ENCODE measurements at regions not wholly inside any gene's neighbourhood (a gene's known extent, or its start where the extent isn't known, plus 50 kb on each side); places are given as distances from the start of the nearest gene placed in this dataset.

DNA sequence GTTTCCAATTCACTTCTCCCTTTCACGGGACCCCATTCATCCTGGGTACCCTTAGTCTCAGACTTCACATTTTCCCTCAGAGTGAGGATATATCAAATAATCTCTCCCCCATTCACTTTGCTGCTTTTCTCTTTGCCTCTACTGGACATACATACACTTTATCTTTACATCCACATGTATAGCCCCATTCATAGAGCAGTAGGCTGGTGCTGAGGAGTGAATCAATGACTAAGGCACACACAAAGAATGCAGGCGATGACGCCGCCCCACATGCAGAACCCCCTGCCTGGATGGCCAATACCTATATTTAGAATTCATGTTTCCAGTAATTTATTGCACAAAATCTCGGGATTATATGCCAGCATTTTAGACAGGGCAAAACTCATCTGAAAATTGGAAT lies 554.3 kb upstream of the TENM3 start:
- no peak for DNase-seq

DNA sequence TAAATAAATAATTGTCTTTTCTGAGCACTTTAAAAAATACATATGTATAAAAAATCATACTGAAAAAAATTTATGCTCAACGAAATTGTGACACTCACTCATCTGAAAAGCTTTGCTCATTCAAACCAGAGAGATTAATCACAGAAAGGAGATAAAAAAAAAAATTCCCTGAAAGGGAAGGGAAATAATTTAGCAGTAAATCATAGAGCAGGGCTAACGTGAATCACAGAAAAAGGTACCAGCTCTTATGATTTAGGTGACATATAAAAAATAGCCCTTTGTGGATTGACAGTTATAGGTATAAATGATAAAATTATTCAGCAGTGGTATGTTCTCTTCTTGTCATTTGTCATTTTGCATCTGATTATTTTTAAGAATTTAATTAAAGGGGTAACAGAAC lies 552.7 kb upstream of the TENM3 start:
- DNase-seq, result no peak

DNA sequence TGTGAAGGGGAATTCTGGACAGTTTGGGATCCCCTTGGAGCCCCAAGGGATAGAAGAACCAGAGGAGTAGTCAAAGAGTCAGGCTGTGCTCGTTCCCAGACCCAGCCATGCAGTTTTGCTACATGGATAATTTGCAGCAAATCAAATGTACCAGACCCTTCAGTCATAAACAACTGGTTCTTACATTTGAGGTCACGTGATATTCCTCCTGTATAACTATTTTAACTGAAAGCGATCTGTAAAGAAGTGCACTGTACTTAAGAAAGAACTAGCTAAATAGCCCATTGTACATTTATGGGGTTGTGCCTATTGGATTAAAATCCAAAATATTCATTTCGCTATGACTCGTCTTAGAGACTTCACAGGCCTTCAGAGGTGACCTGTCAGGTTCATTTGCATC lies 550.2 kb upstream of the TENM3 start:
- no peak for DNase-seq

DNA sequence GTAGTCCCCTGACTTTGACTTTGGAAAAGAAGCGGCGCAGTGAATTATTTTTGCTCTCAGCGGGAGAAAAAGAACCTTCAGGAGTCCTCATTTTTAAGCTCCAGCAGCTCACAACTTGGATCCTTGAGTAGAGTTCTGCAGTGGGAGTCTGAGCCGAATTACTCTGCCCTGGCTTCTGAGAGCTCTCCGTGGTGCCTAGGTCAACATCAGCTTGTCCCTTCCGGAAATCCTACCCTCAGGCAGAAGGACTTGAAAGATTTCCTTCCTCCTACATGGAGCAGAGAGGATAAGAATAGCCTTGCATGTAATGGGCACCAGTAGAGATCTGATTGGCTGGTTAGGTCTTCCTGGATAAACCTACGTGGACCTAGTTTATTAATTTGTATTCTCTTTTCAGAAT lies 549.7 kb upstream of the TENM3 start:
- no peak for DNase-seq

DNA sequence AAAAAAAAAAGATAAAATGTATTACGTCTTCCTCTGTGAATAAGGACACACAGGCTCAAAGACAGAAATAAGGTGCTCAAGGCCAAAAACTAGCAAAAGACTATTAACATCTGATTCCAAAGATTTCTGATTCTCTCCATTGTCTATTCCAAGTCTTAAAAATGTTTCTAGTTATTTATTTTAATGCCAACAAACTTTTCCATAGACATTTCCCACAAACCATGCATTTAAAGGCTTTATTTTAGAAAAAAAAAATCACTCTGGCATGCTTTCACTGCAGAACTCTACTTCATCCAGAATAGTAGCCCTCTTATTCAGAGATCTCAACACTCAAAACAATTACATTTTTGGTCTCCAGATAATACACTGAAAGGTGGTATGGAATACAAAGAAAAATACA lies 545.0 kb upstream of the TENM3 start:
- DNase-seq, result no peak

DNA sequence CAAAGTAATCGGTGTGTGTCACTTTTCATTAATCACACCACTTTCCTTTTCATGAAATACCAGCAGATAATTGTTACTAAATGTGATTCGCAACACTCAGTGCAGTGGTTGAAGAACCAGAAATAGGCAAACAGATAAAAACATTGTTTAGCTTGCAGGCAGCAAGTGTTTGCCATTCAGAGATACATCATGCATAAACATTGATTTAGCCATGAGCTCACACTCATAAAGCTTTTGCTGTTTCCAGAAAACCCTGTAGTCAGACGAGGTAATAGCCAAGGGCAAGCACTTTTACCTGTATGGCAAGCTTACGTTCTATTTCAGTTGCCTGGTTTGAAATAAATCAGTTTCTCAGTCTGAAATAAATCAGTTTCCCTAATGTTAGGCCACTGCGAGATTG lies 542.0 kb upstream of the TENM3 start:
- DNase-seq, result no peak

DNA sequence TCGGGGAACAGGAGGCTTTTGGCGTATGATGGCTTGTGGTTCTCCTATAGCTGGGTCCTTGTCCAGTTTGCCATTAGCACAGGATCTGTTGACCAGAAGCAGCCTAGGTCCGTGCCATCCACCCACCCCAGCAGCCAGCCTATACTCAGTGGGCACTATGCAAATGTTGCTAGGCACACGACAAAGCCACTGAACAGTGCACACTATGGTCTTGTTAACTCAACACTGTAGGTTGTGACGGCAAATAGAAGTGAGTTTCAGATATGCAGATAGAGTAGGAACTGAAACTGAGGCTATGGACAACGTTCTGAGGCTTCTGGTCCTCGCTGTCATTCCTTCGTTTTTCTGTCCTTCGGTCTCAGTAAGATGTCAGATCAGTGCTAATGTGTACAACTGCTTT lies 541.3 kb upstream of the TENM3 start:
- DNase-seq, result no peak

DNA sequence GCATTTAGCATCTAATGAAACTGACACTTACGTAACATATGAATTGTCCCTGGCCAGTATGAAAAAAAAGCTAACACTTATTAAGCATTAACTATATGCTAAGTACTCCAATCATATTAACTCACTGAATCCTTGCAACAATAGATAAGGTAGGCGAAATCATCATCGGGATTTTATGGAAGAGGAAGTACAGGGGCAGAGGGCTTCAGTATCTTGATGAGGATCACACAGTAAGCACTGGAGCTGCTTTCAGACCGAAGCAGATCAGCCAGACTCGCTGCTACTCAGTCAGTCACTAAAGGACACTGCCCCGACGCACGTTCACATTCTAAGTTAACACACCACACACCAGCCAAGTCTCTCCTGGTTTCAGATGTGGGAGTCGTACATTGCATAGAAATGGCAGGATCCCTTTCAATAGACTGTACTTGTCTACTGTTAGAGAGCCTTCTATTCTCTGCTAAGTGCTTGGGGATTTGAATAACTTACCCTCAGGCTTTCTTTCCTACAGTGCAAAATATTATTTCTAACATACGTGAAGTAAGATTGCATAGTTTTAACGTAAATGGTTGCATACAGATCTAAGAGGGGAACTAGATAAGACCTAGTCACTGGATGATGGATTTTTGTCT lies 540.2 kb upstream of the TENM3 start:
- no peak for DNase-seq

DNA sequence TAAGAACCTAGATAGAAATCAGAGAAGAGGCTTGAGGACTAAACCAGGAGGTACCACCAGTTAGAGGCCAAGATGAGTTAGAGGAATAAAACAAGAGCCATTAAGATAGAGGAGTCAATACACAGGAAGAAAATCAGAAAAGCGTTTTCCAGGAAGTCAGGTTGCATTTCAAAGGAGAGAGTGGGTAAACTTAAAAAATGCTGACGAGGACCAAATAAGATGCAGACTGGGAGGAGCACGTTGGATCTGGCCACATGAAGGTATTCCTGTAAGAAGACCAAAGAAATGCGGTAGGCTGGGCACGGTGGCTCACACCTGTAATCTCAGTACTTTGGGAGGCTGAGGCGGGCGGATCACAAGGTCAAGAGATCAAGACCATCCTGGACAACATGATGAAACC lies 533.1 kb upstream of the TENM3 start:
- DNase-seq, result no peak

DNA sequence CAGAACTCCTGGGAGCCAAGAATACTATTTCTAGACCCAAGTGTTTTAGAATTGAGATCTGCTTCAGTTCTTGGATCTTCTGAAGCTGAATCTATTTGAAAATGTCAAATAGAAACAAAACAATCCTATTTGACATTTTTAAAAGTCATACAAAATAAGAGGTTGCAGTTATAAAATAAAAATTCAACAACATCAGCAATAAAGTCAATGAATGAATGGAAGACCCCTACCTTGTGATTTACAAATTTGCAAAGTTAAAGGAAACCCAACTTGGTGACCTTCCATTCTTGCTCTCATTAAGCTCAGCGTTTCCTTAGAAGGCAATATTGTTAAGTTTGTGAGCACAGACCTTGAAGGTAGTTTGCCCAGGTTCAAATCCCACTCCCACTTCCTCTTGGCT lies 531.8 kb upstream of the TENM3 start:
- no peak for DNase-seq

DNA sequence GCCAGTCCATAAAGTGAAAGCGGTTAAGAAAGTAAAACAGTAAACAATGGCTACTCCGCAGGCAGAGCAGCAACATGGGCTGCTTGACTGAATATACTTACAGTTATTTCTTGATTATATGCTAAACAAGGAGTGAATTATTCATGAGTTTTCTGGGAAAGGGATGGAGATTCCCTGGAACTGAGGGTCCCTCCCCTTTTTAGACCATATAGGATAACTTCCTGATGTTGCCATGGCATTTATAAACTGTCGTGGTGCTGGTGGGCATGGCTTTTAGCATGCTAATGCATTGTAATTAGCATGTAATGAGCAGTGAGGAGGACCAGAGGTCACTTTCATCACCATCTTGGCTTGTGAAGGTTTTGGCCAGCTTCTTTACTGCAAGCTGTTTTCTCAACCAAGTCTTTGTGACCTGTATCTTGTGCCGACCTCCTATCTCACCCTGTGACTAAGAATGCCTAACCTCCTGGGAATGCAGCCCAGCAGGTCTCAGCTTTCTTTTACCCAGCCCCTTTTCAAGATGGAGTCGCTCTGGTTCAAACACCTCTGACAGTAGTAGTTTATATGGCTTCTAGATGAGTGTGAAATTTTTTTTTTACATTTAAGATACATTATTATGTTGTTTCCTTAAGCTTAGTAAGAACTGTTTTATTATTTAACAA lies 514.8 kb upstream of the TENM3 start:
- DNase-seq, result no peak

DNA sequence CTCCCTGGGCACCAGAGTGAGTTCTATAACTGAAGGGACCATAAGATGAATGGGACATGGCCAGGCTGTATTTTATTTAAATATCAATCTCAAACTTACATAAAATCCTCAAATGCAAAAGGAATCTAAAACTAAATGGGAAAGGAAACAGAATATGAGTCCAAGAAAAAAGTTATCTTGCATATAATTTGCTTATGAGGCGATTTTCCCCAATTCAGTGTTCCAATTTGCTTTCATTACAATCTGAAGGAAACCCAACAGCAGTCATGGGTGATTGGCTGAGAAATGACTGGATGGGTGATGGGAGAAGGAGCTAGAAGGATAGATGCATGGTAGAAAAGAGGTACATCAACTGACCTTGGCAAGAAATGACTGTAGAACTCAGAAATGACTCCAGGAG lies 511.3 kb upstream of the TENM3 start:
- DNase-seq, result no peak

DNA sequence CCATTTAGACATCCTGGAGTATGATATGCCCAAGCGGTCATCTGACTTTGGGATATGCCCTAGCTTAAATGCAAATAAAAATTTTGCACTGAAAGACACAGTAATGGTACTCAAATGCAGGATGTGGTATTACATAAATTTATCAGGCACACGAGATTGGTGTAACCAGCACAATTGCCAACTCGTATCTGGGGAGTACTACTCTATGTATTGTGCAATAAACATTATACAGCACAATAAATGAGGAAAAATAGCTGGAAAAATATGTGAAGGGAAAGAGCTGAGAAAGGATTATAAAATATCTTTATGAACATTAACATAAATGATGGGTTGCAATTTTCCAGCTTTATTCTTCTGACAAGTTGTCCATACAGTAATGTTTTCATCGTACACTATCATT lies 505.5 kb upstream of the TENM3 start:
- DNase-seq, result no peak

DNA sequence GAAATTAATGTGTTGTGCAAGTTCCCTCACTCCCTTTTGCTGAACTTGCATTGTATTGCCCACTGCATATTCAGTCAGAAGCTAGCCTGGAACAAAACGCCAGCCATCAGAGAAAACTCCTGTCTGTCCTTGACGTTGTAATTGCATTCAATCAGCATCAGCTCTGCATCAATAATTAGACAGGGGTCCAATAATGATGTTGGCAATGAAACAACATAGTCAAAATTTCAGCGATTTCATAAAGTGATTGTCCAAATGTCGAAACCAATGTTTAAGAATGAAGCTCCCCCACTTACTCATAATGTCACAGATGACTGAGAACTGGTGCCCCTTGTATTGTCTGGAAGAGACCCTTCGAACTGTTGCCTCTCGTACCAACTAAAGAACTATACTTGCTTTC lies 504.2 kb upstream of the TENM3 start:
- no peak for DNase-seq

DNA sequence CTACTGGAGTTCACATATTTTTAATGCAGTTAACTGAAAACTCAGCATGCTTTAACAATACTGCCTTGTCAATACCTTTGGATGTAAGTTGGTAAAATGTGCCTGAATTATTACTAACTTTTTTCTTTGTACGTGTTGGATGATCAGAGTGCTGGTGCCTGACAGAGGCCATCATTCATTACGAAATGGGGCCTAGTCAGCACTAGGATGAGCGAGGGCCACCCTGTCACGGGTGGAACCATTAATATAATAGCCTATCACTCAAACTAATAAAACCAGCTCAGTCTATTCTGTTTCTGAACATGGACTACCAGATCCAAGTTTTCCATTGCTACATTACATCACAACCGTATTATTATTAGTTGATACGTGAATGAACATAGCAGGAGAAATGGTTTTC lies 501.7 kb upstream of the TENM3 start:
- no peak for DNase-seq

DNA sequence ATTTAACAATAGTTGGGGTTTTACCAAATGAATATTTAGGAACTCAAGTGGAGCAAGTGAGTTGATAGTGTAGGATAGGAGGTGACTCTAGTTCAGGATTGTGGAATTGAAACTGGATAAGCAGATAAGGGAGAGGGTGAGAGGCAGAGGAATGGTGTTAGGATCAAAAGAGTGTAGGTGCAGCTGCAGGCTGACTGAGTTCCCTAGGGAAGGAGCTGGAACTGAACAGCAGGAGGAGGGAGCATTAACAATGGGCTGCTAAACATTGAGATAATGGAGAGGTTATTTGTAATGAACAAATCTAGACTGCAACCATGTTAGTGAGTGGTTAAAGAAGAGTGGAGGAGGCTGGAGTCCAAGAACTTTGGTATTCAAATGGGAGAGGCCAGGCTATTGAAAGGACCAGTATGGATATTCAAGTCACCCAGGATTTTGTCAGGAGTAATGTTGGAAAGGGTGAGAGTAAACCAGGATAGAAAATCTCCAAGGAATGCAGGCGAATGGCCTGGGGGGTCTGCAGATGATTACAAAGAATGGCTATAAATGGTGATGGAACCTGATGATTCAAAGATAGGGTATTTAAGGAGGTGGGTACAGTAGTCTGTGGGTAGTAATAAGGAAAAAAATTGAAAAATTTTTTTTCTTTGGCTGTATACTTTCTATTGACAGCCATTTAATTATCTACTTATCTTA lies 497.1 kb upstream of the TENM3 start:
- DNase-seq, result no peak

DNA sequence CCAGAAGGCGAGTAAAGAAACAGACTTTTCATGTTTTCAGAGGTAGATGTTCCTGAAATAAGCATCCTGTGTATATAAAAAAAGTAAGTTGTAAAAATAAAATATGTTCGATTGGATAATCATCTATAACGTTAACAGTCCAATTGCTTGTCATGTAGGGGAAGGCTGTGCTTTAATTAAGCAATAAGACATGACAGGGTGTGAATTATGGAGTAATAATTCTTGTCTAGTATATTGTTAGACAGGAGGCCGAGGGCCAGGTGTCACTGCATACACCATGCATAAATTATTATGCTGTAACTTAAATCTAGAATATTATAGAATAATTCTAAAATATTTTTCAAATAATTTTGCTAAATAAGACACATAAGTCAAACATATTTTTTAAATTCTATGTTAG lies 494.6 kb upstream of the TENM3 start:
- no peak for DNase-seq

DNA sequence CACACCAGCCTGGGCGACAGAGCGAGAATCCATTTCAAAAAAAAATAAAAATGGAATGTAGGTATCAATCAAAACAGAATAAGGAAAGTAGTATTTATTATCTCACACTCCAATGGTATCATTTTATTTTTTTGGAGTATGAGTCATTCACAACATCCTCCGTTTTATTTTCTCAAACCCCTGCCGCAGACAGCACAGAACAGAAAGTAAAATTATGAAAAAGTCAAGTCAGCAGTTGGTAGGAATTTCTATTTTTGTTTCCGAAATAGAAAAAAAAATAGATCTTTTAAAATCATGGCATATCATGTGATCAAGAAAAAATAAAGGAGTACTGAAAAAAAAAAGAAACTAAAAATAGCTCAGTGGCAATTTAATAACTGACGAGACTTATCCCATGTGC lies 490.7 kb upstream of the TENM3 start:
- DNase-seq, result no peak

DNA sequence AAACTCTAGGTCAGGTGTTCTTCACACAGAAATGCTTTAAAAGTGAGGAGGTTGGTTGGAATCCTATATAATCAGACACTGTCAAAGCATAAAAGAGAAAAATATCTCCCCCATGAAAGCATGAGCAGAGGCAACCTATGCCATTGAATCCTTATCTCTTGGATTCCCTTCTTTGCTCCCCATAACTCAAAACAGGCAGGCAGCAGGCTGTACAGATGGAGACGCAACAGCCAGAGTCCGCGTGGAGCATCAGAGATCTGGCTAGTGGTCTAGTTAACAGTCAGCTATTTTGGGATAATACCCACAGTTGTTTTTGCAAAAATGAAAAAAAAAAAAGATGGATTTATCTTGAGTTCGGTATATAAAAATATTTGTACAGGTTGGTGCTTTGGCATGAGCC lies 490.0 kb upstream of the TENM3 start:
- DNase-seq, result no peak

DNA sequence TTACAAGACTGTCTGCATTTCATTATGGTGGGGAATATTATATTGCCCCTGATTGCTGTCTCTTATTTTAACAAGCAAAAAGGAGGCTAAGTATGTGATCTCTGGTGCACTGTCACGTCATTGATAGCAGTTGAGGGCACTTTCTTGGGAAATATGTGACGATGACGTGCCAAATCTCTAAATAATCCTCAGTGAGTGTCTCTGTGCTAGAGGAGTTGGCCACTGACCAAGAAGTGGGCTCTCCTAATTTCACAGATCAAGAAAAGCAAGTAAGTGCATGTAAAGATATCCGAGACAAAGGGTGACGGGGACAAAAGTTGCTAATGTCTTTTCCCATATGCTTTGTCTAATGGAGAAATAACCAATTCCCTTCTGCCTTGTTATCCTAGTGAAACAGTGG lies 487.4 kb upstream of the TENM3 start:
- no peak for DNase-seq

DNA sequence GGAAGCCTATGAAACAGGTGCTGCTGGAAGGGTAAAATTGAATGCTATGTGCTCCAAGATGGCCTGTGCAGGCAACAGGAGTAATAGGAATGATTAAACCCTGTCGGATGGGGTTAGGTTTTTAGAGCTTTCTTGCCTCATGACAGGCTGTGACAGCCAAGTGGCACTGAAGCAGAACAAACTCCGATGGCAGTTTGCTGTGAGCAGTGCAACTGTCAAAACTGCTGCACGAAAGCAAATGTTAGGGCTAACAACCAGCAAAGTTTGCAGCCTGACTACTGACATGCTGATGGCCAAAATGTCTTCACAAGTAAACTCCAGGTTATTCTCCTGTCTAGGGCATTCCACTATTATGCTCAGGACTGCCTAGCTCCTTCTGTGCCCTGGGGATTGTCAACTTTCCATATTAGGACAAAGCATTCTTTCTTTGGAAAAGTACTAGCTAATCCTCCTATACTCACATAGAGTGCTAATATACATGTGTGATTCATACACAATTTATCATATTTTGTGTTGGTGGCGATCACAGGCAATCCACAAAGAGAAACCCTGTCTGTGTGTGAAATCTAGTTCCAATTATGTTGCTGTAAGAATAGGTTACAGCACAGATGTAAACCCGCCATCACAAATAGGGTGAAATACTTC lies 486.6 kb upstream of the TENM3 start:
- no peak for DNase-seq

DNA sequence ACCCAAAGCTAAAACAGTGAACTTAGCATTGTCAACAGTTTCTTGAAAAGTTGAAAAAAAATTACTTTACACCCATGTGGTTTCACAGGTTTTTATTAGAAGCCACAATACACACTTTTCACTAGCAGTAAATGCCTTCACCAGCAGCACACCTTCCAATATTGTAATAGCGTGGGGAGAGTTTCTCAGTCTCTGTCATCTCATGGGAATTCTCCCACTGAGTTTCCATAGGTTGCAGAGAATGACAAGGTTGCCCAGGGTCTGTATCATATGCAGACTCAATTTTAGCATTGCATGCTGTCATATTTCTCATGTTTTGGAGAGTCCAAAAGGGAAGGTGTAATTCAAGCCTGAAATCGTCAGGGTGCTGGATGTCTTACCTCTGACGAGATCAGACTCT lies 486.1 kb upstream of the TENM3 start:
- DNase-seq, result no peak

DNA sequence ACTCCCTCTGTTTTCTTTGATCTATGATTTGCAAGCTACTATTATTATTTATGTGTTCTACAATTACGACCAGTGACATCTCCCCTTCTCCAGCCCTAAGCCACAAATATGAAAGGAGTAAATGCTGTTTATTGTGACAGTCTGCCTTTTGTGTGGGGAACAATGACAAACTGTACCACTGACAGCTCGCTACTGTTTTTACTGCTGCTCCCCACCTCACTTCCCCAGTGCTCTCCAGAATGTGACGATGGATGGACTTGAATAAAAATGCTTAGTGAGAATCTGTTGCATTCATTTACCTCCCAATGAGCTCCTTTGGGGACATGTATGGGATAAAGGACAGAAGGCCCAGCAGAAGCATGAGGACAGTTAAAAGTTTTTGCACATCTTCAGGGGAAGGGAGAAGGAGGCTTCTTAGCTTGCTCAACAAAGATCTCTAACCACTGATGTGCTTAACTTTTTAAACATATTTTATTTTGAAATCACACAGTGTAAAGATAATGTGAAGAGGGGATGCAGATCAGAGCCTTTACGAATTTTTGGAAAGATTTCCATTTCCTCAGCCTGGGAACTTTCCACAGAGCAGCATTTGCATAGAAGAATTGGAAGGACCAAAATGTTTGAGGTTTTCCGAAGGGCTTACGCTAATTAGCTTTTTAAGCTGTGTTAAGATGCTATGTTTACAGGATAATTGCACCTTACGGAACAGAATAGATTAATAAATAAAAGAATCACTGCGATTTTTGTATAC lies 485.1 kb upstream of the TENM3 start:
- DNase-seq, result no peak

DNA sequence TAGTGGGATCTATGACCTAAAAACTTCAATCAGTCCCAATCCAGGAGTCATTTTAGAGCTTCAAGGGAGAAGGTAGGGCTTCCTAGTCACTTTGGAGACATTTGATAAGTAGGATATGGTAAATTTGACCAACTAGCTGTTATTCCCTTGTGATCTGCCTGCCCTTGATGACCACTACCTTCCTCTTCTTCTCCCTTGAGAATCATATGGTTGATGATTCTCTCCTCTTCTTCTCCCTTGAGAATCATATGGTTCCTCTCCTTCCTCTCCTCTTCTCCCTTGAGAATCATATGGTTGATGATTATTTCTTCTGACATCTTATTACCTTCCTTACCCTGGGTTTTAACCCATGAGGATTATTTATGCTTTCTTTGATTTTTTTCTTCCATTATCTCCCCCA lies 482.6 kb upstream of the TENM3 start:
- DNase-seq, result no peak
